ENCODE measurements at regions not wholly inside any gene's neighbourhood (a gene's known extent, or its start where the extent isn't known, plus 50 kb on each side); places are given as distances from the start of the nearest gene placed in this dataset.

GRCh38 chr3:72050048-72050632 is 265.2 kb upstream of the PROK2 start:
- Histone ChIP-seq H3K36me3 (no peaks in the 10 kb centered on the region), H3K4me1 (no peaks in the 10 kb centered on the region), H3K4me3 (no peak overlapping the region), H3K27me3 (no peaks in the 10 kb centered on the region), H3K27ac (no peak overlapping the region), H3K9me3 (no peaks in the 10 kb centered on the region)
- intact Hi-C loops (cut with DNase I; ENCODE audit: low total_unique reads): no loop called here
- TF ChIP-seq CTCF (IDR thresholded peaks at IDR 0.05): no peak
- DNase-seq: no peak

- Histone ChIP-seq H3K27ac (no peak overlapping the region), H3K36me3 (no peaks in the 10 kb centered on the region), H3K4me3 (no peak overlapping the region), H3K4me1 (no peaks in the 10 kb centered on the region), H3K9me3 (no peaks in the 10 kb centered on the region), H3K27me3 (no peaks in the 10 kb centered on the region)
- DNase-seq: no peak
- TF ChIP-seq CTCF (IDR thresholded peaks at IDR 0.05): no peak
- intact Hi-C loops (cut with DNase I; ENCODE audit: low total_unique reads): no loop called here
These were observed 264.4 kb upstream of the PROK2 start for GRCh38 chr3:72049300-72049699.

- no peak for DNase-seq
These were observed 263.9 kb upstream of the PROK2 start for GRCh38 chr3:72048873-72049272.

GRCh38 chr3:72047221-72047871 is 262.4 kb upstream of the PROK2 start:
- Histone ChIP-seq H3K27ac (no peak overlapping the region), H3K27me3 (no peaks in the 10 kb centered on the region), H3K36me3 (no peaks in the 10 kb centered on the region), H3K9me3 (no peaks in the 10 kb centered on the region), H3K4me3 (no peak overlapping the region), H3K4me1 (peaks cover 0 to 6% (median 2%) of the 10 kb centered on the region in 4 donors)
- no peak for TF ChIP-seq CTCF (IDR thresholded peaks at IDR 0.05)
- intact Hi-C loops (cut with DNase I; ENCODE audit: low total_unique reads): no loop called here
- no peak for DNase-seq

More at GRCh38 chr3:72048873-72049272, 263.9 kb upstream of the PROK2 start:
- Histone ChIP-seq H3K27me3 (no peaks in the 10 kb centered on the region), H3K4me3 (no peak overlapping the region), H3K4me1 (no peaks in the 10 kb centered on the region), H3K36me3 (no peaks in the 10 kb centered on the region), H3K27ac (no peak overlapping the region), H3K9me3 (no peaks in the 10 kb centered on the region)
- no peak for TF ChIP-seq CTCF (IDR thresholded peaks at IDR 0.05)
- intact Hi-C loops (cut with DNase I; ENCODE audit: low total_unique reads): no loop called here

- H3K36me3 ChIP-seq: no peaks in the 10 kb centered on the region
- no peak overlapping the region for H3K4me3 ChIP-seq
- intact Hi-C loops (cut with DNase I; ENCODE audit: low total_unique reads): no loop called here
- H3K9me3 ChIP-seq: no peaks in the 10 kb centered on the region
- H3K4me1 ChIP-seq: peaks cover 0 to 18% (median 10%) of the 10 kb centered on the region in 4 donors
- no peak for TF ChIP-seq CTCF (IDR thresholded peaks at IDR 0.05)
- no peaks in the 10 kb centered on the region for H3K27me3 ChIP-seq
- DNase-seq: no peak
- no peak overlapping the region for H3K27ac ChIP-seq
These were observed 259.4 kb upstream of the PROK2 start for GRCh38 chr3:72044231-72044855.

Measured in tibial artery (tissue), 4 donors.